ENCODE measurements at regions not wholly inside any gene's neighbourhood (a gene's known extent, or its start where the extent isn't known, plus 50 kb on each side); places are given as distances from the start of the nearest gene placed in this dataset.

DNA sequence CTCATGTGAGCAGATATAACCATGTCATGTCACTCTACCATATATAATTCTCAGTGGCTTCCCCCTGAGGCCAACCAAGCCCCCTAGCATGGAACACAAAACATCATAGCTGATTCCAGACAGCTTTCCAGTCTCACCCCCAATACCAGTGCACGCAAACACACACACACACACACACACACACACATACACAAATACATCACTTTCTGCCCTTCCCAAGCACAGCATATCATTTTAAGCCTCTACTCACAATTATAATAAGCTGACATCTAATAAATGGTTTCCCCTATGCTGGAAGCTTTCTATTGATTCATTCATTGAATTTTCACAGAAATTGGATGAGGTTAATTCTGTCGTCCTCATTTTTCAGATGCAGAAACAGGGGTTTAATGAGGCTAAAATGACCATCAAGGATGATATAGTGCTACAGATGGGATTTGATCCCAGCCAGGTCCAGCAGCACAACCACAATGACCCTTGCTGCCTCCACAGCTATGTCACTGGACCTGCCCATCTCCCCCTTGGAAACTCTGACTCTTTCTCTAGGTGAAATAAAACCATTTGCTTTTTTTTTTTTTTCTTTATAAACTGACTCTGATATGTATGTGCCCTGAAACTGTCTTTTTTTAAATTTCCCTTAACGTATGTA lies 131.1 kb downstream of the TMEM114 start:
- peaks cover 0 to 11% (median 0%) of the 10 kb centered on the region in 4 donors for H3K9me3 ChIP-seq
- TF ChIP-seq, protein P1, sequence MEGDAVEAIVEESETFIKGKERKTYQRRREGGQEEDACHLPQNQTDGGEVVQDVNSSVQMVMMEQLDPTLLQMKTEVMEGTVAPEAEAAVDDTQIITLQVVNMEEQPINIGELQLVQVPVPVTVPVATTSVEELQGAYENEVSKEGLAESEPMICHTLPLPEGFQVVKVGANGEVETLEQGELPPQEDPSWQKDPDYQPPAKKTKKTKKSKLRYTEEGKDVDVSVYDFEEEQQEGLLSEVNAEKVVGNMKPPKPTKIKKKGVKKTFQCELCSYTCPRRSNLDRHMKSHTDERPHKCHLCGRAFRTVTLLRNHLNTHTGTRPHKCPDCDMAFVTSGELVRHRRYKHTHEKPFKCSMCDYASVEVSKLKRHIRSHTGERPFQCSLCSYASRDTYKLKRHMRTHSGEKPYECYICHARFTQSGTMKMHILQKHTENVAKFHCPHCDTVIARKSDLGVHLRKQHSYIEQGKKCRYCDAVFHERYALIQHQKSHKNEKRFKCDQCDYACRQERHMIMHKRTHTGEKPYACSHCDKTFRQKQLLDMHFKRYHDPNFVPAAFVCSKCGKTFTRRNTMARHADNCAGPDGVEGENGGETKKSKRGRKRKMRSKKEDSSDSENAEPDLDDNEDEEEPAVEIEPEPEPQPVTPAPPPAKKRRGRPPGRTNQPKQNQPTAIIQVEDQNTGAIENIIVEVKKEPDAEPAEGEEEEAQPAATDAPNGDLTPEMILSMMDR (IDR thresholded peaks at IDR 0.05) = no peak
- TF ChIP-seq POLR2A (IDR thresholded peaks at IDR 0.05; ENCODE audit: low read depth) (no peak), EP300 (IDR thresholded peaks at IDR 0.05) (no peak), POLR2AphosphoS5 (IDR thresholded peaks at IDR 0.05) (no peak)
- H3K36me3 ChIP-seq = no peaks in the 10 kb centered on the region
- H3K27me3 ChIP-seq = no peaks in the 10 kb centered on the region
- intact Hi-C loops (cut with DNase I) = no loop called here
- WGBS = 46% methylated on average over 3 of the region's 3 CpGs
- H3K27ac ChIP-seq (replicated peaks in 1 of 4) = no peak overlapping the region
- DNase-seq (ENCODE audit: extremely low spot score) = no peak
- H3K4me1 ChIP-seq = no peaks in the 10 kb centered on the region
- no peak overlapping the region for H3K4me3 ChIP-seq

DNA sequence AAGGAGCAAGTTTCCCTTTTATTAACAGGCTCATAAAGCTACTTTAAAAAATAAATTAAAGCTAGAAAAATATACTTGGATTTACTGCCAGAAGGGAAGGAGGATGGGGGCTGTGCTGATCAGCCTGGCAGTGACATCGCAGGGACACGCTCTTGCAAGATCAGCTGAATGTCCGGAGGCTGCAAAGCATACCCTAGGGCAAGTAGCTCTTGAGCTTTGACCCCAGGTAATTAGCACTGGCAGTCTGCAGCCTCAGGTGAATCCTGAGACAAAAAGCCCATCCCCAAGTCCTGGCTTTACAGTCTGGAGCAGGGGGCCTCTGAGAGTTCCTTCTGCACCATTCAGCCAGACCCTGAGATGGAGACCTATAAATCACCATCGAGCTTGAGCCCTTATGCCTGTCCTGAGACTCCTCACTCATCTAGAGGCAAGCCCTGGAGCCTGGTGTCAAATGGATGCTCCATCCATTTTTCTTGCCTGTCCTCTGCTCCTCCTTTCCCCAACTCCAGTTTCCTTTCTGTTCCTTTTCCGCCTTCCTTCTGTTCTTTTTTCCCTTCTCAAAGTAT lies 131.7 kb downstream of the TMEM114 start:
- Histone ChIP-seq H3K4me1 (no peaks in the 10 kb centered on the region), H3K4me3 (no peak overlapping the region), H3K27ac (replicated peaks in 1 of 4) (no peak overlapping the region), H3K27me3 (no peaks in the 10 kb centered on the region), H3K9me3 (peaks cover 0 to 11% (median 0%) of the 10 kb centered on the region in 4 donors), H3K36me3 (no peaks in the 10 kb centered on the region)
- peak; percentile 57 for DNase-seq (ENCODE audit: extremely low spot score)
- intact Hi-C loops (cut with DNase I) = no loop called here
- WGBS = 76% methylated on average over 5 of the region's 5 CpGs
- no peak for TF ChIP-seq POLR2AphosphoS5 (IDR thresholded peaks at IDR 0.05)
- TF ChIP-seq, protein P1 (IDR thresholded peaks at IDR 0.05) = no peak
- TF ChIP-seq EP300 (IDR thresholded peaks at IDR 0.05) = no peak
- TF ChIP-seq POLR2A (IDR thresholded peaks at IDR 0.05; ENCODE audit: low read depth) = no peak

DNA sequence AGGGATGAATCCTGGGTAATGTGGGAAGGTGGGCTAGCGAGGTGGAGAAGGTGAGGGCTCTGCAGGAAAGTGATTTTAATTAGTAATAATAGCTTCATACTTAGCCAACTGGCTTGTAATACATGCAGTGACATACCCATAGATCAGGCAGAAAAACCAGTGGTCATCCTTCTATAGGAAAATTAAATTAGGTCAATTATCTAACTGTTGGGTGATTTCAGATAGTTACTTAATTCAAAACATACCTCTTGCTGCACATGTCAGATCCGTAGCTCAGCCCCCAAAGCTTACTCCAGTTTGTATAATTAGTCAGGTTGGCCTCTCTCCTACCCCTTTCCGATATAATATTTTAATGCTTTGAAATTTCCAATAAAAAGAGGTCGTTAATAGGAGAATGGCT lies 137.0 kb downstream of the TMEM114 start:
- Histone ChIP-seq H3K4me3 (no peak overlapping the region), H3K9me3 (peaks cover 0 to 11% (median 0%) of the 10 kb centered on the region in 4 donors), H3K27ac (replicated peaks in 1 of 4) (no peak overlapping the region), H3K27me3 (no peaks in the 10 kb centered on the region), H3K4me1 (no peaks in the 10 kb centered on the region), H3K36me3 (no peaks in the 10 kb centered on the region)
- WGBS = 75% methylated on average over 4 of the region's 4 CpGs
- intact Hi-C loops (cut with DNase I) = no loop called here
- DNase-seq (ENCODE audit: extremely low spot score) = no peak
- TF ChIP-seq POLR2A (IDR thresholded peaks at IDR 0.05; ENCODE audit: low read depth) (no peak), POLR2AphosphoS5 (IDR thresholded peaks at IDR 0.05) (no peak), EP300 (IDR thresholded peaks at IDR 0.05) (no peak)
- TF ChIP-seq, protein P1 (IDR thresholded peaks at IDR 0.05) = no peak

DNA sequence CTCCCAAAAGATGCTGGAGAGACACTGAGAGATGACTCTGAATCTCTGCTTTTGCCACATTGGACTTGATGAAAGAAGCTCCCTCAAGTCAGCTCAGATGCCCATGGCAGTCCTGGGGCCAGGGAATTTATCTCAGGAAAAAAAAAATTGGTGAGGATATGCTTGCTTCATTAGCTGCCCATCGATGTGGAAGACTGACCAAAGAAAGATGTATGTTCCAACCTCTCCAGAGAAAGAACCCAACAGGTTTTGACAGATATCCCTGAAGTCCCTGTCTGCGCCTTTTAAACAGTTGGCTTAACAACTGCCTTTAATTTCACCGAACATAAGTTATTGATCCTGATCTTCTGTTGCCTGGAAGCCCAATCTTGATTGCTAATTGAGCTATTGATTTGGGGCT lies 137.4 kb downstream of the TMEM114 start:
- TF ChIP-seq POLR2AphosphoS5 (IDR thresholded peaks at IDR 0.05) (no peak), POLR2A (IDR thresholded peaks at IDR 0.05; ENCODE audit: low read depth) (no peak), EP300 (IDR thresholded peaks at IDR 0.05) (no peak)
- TF ChIP-seq, protein P1 (IDR thresholded peaks at IDR 0.05) = no peak
- WGBS = 53% methylated on average over 3 of the region's 3 CpGs
- Histone ChIP-seq H3K4me1 (no peaks in the 10 kb centered on the region), H3K4me3 (no peak overlapping the region), H3K9me3 (peaks cover 0 to 11% (median 0%) of the 10 kb centered on the region in 4 donors), H3K27ac (replicated peaks in 1 of 4) (no peak overlapping the region), H3K27me3 (no peaks in the 10 kb centered on the region), H3K36me3 (no peaks in the 10 kb centered on the region)
- intact Hi-C loops (cut with DNase I) = no loop called here
- peak; percentile 57 for DNase-seq (ENCODE audit: extremely low spot score)

All from esophagus muscularis mucosa (tissue), 4 donors.